Activated CD4-positive, alpha-beta T cell treated with anti-CD3 and anti-CD28 coated beads, Interleukin-2, amount 10 ng/mL, durations not matched to agents 24 days and 14 days (primary cell): ENCODE measurements at regions not wholly inside any gene's neighbourhood (a gene's known extent, or its start where the extent isn't known, plus 50 kb on each side); places are given as distances from the start of the nearest gene placed in this dataset.

Experiments
- DNase-seq: peaks from one replicate; pipeline ENCODE4 v3.0.0; 2022
- H3K27ac Mint-ChIP-seq: one replicate; pipeline ENCODE4 v1.8.0; 2022; ENCODE audit warnings: mild to moderate bottlenecking, mixed read lengths
- H3K27me3 Mint-ChIP-seq: one replicate; pipeline ENCODE4 v1.8.0; 2022; ENCODE audit warnings: mixed read lengths
- H3K36me3 Mint-ChIP-seq: one replicate; pipeline ENCODE4 v1.8.0; 2022; ENCODE audit warnings: low read depth, mild to moderate bottlenecking, mixed read lengths
- H3K4me1 Mint-ChIP-seq: one replicate; pipeline ENCODE4 v1.8.0; 2021; ENCODE audit warnings: mixed read lengths
- H3K4me3 Mint-ChIP-seq: one replicate; pipeline ENCODE4 v1.8.0; 2022; ENCODE audit warnings: mild to moderate bottlenecking, moderate library complexity, mixed read lengths
- H3K9me3 Mint-ChIP-seq: one replicate; pipeline ENCODE4 v1.8.0; 2021; ENCODE audit warnings: mixed read lengths
- intact Hi-C: fragments of 100-400 bp; cut with micrococcal nuclease; formaldehyde crosslinking; loops from one replicate; pipeline ENCODE4 v1.15.1; 2023

DNA sequence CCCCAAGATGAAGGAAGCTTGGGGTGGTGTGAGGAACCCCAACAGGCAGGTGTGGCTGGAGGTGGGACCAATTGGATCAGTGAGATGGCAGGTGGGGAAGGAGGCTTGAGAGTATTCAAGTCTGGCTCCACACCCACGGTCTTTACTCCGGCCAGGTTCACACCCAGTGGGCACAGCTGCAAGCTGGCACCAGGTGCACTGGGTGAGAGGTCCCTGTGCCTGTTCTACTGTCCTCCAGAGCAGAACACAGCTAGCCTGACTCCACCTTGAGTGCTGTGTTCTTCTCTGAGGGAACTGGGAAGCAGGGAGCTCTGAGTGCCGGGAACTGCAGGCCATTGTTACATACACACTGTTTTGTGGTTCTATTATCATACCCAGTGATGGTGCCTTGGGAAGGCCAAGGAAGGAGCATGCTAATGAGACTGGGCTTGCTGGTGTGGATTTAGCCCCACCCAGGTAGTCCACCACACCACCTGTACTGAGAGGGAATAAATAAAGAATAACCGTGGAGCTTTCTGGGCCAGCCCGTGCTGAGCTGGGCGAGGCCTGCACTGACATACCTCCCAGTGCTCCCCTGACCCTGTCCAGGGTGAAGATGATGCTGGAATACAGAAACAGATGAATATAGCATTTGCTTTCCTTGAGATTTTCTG, 93.4 kb downstream of the ABHD5 start:
- Mint-ChIP-seq H3K36me3 (no peaks in the 10 kb centered on the region), H3K27me3 (peaks cover 2% of the 10 kb centered on the region), H3K4me3 (no peak overlapping the region), H3K4me1 (no peaks in the 10 kb centered on the region), H3K9me3 (no peaks in the 10 kb centered on the region), H3K27ac (no peak overlapping the region)
- no peak for DNase-seq
- intact Hi-C loops, result no loop called here

DNA sequence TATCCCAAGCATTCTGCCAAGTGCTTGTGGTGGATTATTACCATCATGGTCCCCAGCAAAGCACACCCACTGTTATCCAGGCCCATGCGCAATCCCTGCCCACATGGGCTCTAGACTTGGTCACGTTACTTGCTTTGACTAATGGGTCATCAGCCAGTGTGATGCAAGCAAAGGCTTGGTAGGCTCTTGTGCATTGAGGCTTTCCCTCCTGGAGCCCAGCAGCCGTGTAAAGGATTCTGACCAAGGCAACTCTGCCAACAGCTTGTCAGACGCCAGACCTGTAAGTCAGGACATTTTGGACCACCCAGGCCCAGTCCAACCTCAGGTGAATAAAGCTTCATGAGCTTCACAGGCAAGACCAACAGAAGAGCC, 93.9 kb downstream of the ABHD5 start:
- Mint-ChIP-seq H3K4me3 (no peak overlapping the region), H3K9me3 (no peaks in the 10 kb centered on the region), H3K4me1 (no peaks in the 10 kb centered on the region), H3K36me3 (no peaks in the 10 kb centered on the region), H3K27ac (no peak overlapping the region), H3K27me3 (peaks cover 2% of the 10 kb centered on the region)
- intact Hi-C loops, result no loop called here
- DNase-seq, result no peak

DNA sequence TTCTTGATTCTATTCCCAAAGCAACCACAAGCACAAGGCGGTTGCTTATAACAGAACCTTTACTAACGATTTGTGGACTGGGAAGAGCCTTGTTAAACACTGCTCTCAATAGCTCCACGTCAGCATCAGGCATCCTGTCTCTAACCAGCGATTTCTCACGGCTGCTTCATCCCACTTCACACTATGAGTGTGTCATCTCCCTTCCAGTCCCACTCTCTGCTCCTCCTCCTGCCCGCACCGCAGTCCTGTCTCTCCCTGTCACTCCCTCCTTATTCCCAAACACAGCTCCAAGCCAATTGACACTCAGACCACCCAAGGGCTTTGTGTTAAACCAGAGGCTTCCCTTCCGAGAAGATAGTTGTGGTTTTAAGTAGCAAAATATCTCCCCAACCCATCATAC, 94.8 kb downstream of the ABHD5 start:
- Mint-ChIP-seq H3K36me3 (no peaks in the 10 kb centered on the region), H3K27me3 (peaks cover under 1% of the 10 kb centered on the region), H3K4me3 (no peak overlapping the region), H3K9me3 (no peaks in the 10 kb centered on the region), H3K27ac (no peak overlapping the region), H3K4me1 (no peaks in the 10 kb centered on the region)
- no peak for DNase-seq
- intact Hi-C loops, result no loop called here

DNA sequence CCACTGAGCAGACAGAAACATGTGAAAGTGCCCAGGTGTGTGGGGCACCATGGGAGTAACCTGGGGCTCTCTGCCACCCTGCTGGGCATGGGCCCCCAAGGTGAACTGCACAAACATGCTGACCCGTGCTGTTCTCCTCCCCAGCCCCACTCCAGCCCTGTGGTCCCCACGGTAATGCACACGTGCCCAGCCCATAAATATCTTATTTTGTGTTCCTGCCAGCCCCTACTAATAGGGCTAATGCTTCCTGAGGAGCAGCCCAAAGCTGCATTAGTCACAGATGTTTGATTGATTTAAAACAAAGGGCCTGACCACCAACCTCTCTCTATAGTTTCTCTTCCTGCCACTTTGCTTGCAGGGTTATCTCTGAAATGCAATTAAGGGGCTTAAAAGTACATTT, 95.4 kb downstream of the ABHD5 start:
- DNase-seq, result no peak
- Mint-ChIP-seq H3K27me3 (no peaks in the 10 kb centered on the region), H3K4me1 (no peaks in the 10 kb centered on the region), H3K27ac (no peak overlapping the region), H3K4me3 (no peak overlapping the region), H3K36me3 (no peaks in the 10 kb centered on the region), H3K9me3 (no peaks in the 10 kb centered on the region)
- intact Hi-C loops, result no loop called here

DNA sequence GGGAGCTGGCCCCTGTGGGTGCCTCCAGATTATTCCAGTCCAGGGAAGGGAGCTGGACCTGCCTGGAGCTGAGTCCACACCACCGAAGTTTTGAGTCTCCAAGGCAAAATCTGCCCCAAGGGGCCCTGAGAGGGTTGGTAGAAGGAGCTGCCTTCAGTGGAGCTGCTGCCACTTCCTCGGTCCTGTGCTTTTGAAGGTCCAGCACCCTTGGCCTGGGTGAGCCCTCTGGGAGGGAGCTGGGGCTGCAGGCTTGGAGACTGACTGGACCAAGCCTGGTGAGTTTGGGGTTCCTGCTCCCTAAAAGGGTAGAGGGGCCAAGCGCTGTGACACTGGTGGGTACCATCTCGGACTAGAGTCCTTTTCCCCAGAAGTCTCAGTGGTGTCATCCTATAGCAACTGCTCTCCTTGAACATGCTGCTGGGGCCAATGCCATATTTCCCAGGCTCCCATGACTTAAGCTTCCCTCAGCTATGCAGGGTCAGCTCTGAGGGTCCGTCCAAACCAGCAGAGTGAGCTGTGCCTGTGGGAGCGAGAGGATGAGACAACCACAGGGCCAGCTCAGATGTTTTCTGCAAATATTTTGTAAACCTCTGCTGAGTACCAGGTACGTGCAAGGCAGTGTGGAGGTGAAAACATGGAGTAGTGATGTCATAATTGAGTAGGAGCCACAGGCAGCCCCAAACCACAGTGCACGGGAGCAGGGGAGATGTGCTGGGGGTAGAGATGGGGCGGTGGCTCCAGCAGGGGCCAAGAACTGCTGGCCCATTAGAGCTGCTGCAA, 96.0 kb downstream of the ABHD5 start:
- no peak for DNase-seq
- intact Hi-C loops, result no loop called here
- H3K36me3 Mint-ChIP-seq, result no peaks in the 10 kb centered on the region

DNA sequence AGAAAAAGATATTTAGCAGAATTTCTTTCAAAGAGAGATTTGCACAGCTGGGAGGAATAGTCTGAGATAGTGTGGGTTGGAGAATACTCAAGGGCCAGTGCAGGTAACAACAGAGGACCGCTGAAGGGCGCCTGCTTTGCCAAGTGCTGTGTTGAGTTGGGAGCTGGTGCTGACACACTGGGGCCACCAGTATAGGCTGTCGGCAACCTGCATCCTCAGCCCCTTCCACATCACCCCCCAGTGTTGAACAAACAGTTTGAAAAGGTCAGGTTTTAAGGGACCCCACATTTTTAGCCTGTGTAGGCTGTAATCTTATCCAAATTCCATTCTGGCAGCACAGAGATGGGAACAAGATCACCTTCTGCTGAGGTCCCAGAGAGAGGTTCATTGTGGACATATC, 96.6 kb downstream of the ABHD5 start:
- H3K27ac Mint-ChIP-seq, result no peak overlapping the region
- no peak for DNase-seq
- intact Hi-C loops, result no loop called here
- no peaks in the 10 kb centered on the region for H3K36me3 Mint-ChIP-seq
- H3K4me1 Mint-ChIP-seq, result no peaks in the 10 kb centered on the region
- no peaks in the 10 kb centered on the region for H3K27me3 Mint-ChIP-seq
- no peaks in the 10 kb centered on the region for H3K9me3 Mint-ChIP-seq
- no peak overlapping the region for H3K4me3 Mint-ChIP-seq

More for the DNA sequence above, 96.0 kb downstream of the ABHD5 start:
- no peaks in the 10 kb centered on the region for H3K9me3 Mint-ChIP-seq
- H3K27ac Mint-ChIP-seq, result no peak overlapping the region
- H3K27me3 Mint-ChIP-seq, result no peaks in the 10 kb centered on the region
- no peak overlapping the region for H3K4me3 Mint-ChIP-seq
- no peaks in the 10 kb centered on the region for H3K4me1 Mint-ChIP-seq

DNA sequence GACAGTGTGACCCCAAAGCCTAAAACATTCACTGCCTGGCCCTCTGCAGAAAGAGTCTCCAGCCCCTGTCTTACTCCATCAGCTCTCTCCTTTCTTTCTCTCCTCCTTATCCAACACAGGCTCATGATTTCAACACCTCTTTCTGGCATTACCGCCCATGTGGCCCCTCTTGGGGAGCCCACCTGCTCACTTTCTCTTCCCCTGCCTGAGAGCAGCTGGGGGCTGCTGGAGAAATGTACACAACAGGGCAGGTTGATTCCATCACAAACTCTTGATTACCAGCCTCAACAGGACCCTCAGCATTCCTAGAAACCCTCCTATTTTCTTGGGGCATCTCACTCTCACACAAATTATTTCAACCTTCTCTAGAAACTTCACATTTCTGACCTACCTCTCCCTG, 98.3 kb downstream of the ABHD5 start:
- intact Hi-C loops, result no loop called here
- no peaks in the 10 kb centered on the region for H3K27me3 Mint-ChIP-seq
- no peak overlapping the region for H3K27ac Mint-ChIP-seq
- H3K9me3 Mint-ChIP-seq, result no peaks in the 10 kb centered on the region
- no peaks in the 10 kb centered on the region for H3K4me1 Mint-ChIP-seq
- H3K36me3 Mint-ChIP-seq, result no peaks in the 10 kb centered on the region
- no peak for DNase-seq
- H3K4me3 Mint-ChIP-seq, result no peak overlapping the region

DNA sequence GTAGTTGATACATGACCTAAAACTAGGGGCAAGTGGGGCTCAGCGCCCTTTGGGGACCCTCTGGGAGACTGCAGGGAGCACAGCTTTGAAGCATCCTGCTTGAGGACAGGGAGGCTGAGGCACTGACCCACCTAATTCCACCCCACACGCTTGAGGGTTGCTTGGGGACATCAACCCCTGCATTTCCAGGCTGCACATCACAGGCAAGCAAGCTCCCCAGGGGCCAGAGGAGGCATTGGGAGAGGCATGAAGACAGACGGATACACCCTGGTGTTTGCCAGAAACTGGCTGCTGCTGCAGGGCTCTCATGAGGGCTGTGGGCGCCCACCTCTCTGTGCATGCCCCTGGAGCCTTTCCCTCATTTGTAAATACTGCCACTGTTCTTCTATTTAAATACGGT, 99.3 kb downstream of the ABHD5 start:
- no peaks in the 10 kb centered on the region for H3K4me1 Mint-ChIP-seq
- no peak for DNase-seq
- no peaks in the 10 kb centered on the region for H3K9me3 Mint-ChIP-seq
- no peaks in the 10 kb centered on the region for H3K36me3 Mint-ChIP-seq
- no peak overlapping the region for H3K4me3 Mint-ChIP-seq
- H3K27me3 Mint-ChIP-seq, result no peaks in the 10 kb centered on the region
- no peak overlapping the region for H3K27ac Mint-ChIP-seq
- intact Hi-C loops, result no loop called here

DNA sequence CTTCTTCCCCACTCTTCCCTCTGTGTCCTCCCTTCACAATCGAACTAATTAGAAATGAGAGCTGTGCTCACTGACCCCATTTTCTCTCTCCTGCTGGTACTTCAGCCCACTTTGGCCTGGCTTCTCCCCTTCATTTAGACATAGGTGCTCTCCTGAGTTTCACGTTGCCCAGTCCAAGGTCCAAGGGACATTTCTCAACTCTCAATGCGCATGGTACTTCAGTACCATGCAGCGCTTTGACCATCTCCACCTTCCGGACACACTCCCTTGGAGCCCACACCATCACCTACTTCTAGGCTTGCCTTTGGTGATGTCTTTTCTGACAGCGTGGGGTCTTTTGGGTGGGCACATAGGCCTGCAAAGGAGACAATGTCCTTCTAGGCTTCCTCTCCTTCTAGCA, 99.7 kb downstream of the ABHD5 start:
- H3K27ac Mint-ChIP-seq, result no peak overlapping the region
- intact Hi-C loops, result no loop called here
- H3K4me3 Mint-ChIP-seq, result no peak overlapping the region
- no peaks in the 10 kb centered on the region for H3K9me3 Mint-ChIP-seq
- no peaks in the 10 kb centered on the region for H3K4me1 Mint-ChIP-seq
- no peaks in the 10 kb centered on the region for H3K36me3 Mint-ChIP-seq
- no peaks in the 10 kb centered on the region for H3K27me3 Mint-ChIP-seq
- DNase-seq, result no peak

DNA sequence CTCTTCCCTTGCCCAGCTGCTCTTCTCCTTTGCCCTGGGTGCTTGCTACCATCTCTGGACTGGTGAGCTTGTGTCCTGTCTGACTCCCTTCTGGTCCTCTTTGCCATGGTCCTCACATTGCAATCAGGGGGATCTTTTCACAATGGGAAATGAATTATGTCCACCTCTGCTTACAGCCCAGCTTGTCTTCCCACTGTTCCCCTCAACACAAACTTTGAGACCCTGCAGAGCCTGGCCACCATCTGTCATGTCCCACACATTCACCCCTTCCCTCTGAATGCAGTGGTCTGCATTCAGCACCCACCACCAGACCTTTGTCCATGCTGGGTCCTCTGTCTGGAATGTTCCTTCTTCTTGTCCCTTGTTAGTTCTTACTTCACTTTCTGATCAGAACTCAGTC, 100.5 kb downstream of the ABHD5 start:
- no peaks in the 10 kb centered on the region for H3K4me1 Mint-ChIP-seq
- H3K4me3 Mint-ChIP-seq, result no peak overlapping the region
- intact Hi-C loops, result no loop called here
- no peaks in the 10 kb centered on the region for H3K27me3 Mint-ChIP-seq
- H3K27ac Mint-ChIP-seq, result no peak overlapping the region
- no peak for DNase-seq
- no peaks in the 10 kb centered on the region for H3K36me3 Mint-ChIP-seq
- H3K9me3 Mint-ChIP-seq, result no peaks in the 10 kb centered on the region

DNA sequence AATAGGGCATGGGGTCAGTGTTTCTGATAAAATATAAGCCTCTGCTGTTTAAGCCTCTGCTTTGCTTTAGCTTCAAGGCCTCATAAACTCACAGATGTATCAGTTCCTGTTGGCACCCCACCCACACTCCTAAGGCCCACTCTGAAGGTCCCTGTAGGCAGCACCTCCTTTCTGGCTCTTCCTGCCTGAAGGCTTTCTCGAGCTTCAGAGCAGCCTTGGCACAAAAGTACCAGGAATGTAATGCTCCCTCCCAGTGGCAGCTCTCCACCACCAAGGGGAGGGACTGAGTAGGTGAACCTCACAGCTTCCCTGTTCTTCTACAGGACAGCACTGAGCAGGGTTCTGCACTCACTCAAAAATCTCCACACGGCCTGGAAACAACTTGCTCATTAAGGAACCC, 102.2 kb downstream of the ABHD5 start:
- H3K4me1 Mint-ChIP-seq, result no peaks in the 10 kb centered on the region
- H3K4me3 Mint-ChIP-seq, result no peak overlapping the region
- H3K27ac Mint-ChIP-seq, result no peak overlapping the region
- DNase-seq, result no peak
- H3K36me3 Mint-ChIP-seq, result no peaks in the 10 kb centered on the region
- peaks cover 2% of the 10 kb centered on the region for H3K27me3 Mint-ChIP-seq
- no peaks in the 10 kb centered on the region for H3K9me3 Mint-ChIP-seq
- intact Hi-C loops, result no loop called here

DNA sequence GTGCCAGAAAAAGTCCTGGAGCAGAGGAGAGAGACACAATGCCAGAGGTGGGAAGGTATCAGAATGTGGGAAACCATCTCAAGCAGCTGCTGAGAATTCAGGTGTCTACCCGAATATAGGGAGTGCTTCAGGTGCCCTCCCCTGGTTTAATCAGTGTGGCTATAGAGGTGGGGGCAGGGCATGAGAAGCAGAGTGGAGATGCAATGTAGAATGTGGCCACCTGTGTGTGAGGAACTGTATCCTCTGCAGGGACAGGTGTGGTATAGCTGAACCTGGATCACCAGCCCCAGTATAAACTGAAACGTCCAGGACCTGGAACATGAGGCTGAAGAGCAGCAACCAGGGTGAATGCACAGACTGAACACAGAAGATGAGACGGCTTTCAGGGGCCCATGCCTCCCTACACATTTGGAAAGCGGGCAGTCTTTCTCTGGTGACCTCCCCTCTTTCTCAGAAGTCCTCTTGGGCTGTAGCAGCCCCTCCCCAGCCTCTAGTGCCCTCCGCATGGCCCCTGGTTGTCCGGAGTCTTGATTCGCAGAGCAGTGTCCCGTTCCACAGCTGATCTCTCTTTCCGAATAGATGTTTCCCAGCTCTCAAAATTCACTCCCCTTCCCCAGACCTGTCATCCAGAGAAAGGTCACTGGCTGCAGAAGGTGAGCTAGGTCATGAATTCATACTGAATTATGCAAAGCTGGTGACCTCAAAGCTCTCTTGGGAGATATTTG, 103.1 kb downstream of the ABHD5 start:
- Mint-ChIP-seq H3K27ac (no peak overlapping the region), H3K36me3 (no peaks in the 10 kb centered on the region), H3K4me3 (no peak overlapping the region), H3K4me1 (no peaks in the 10 kb centered on the region), H3K27me3 (peaks cover 2% of the 10 kb centered on the region), H3K9me3 (no peaks in the 10 kb centered on the region)
- no peak for DNase-seq
- intact Hi-C loops, result no loop called here

DNA sequence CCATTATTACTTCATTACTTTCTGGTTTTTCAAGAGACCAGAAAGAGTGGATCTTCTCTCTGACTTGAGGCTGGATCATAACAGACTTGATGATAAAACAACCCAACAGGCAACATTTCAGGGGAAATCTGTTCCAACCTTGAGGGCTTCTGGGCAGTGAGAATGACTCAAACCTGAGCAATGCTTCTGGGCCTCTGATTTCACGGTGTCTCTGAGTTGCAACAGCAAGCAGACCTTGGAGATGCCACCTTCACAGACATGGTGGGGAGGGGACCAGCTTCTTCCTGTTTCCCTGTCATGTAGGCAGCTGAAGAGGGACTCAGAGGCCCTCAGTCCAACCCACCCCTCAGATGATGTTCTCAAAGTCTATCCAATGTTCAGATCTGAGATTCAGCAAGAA, 104.0 kb downstream of the ABHD5 start:
- Mint-ChIP-seq H3K36me3 (no peaks in the 10 kb centered on the region), H3K4me1 (no peaks in the 10 kb centered on the region), H3K9me3 (no peaks in the 10 kb centered on the region), H3K27me3 (peaks cover 2% of the 10 kb centered on the region), H3K27ac (no peak overlapping the region), H3K4me3 (no peak overlapping the region)
- no peak for DNase-seq
- intact Hi-C loops, result no loop called here

DNA sequence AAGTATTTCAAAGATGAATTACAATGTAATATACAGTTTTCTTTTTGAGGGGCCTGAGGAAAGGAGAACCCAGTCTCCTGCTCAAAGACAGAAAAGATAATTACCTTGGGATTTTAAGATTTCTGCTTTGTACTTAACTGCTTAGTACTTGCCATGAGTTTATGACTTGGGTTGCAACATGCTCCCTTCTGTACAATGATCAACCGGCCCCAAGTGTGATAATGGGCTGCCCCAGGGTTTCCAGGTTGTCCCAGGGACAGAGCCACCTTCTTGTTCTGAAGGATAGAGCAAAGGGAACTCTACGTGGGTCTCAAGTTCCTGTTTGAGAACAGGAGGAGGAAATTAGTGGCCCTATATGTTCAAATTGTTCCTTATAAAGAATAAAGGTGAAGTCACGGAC, 104.8 kb downstream of the ABHD5 start:
- Mint-ChIP-seq H3K27ac (no peak overlapping the region), H3K9me3 (peaks cover 4% of the 10 kb centered on the region), H3K36me3 (no peaks in the 10 kb centered on the region), H3K27me3 (peaks cover 2% of the 10 kb centered on the region), H3K4me1 (no peaks in the 10 kb centered on the region), H3K4me3 (no peak overlapping the region)
- DNase-seq, result no peak
- intact Hi-C loops, result no loop called here
